A549 (cell line): ENCODE measurements at regions not wholly inside any gene's neighbourhood (a gene's known extent, or its start where the extent isn't known, plus 50 kb on each side); places are given as distances from the start of the nearest gene placed in this dataset.

ENCODE experiments used
- BHLHE40 ChIP-seq: IDR thresholded peaks from 2 replicates; pipeline ENCODE4 v1.6.1; 2012; ENCODE audit warnings: low read depth, low read length, inconsistent platforms
- CBX8 ChIP-seq: fragments of 200-600 bp; sonication (generic); IDR thresholded peaks from 2 replicates; pipeline ENCODE4 v1.6.1; 2016
- CHD2 ChIP-seq: fragments of 150-350 bp; IDR thresholded peaks from 2 replicates; pipeline ENCODE4 v1.6.1; 2014; ENCODE audit warnings: low read length; ENCODE audit not compliant: partially characterized antibody
- EP300 ChIP-seq, 2 experiments: fragments of >200 bp; sonication (Bioruptor Twin); formaldehyde crosslinking; IDR thresholded peaks; 2 replicates in 1 of 2; 3 replicates in 1 of 2; pipeline ENCODE4 v1.6.1; 2016 to 2017
- HOXA7 ChIP-seq: fragments of 250-450 bp; sonication (Bioruptor Pico); IDR thresholded peaks from 2 replicates; pipeline ENCODE4 v1.5.0; 2020; ENCODE audit warnings: mild to moderate bottlenecking, moderate library complexity
- JUN ChIP-seq, 2 experiments: fragments of >200 bp; sonication (Bioruptor Twin); formaldehyde crosslinking; IDR thresholded peaks; 2 replicates in 1 of 2; 3 replicates in 1 of 2; pipeline ENCODE4 v1.6.1; 2016 to 2017
- NPAS2 ChIP-seq: fragments of 250-450 bp; sonication (Bioruptor Pico); IDR thresholded peaks from 2 replicates; pipeline ENCODE4 v1.8.0; 2022; ENCODE audit warnings: mild to moderate bottlenecking, moderate library complexity, borderline replicate concordance
- POLR2A ChIP-seq: IDR thresholded peaks from 2 replicates; pipeline ENCODE4 v1.6.1; 2012; ENCODE audit warnings: mild to moderate bottlenecking, low read length
- RCOR1 ChIP-seq: fragments of 150-350 bp; IDR thresholded peaks from 2 replicates; pipeline ENCODE4 v1.6.1; 2014; ENCODE audit warnings: antibody characterized with exemption, low read length, low read depth
- RFX5 ChIP-seq: fragments of 450-650 bp; IDR thresholded peaks from 2 replicates; pipeline ENCODE4 v1.7.1; 2014; ENCODE audit warnings: antibody characterized with exemption, mild to moderate bottlenecking, moderate library complexity
- ZNF302 ChIP-seq: fragments of 250-450 bp; sonication (Bioruptor Pico); IDR thresholded peaks from 2 replicates; pipeline ENCODE4 v1.9.0; 2021; ENCODE audit warnings: inconsistent platforms, mild to moderate bottlenecking, moderate library complexity
- TF ChIP-seq, protein P1 (sequence below): fragments of >200 bp; sonication (Bioruptor Twin); formaldehyde crosslinking; IDR thresholded peaks from 3 replicates; pipeline ENCODE4 v1.5.1; 2016
- TF ChIP-seq, protein P2 (sequence below): fragments of 200-600 bp; sonication (generic); IDR thresholded peaks from 2 replicates; pipeline ENCODE4 v1.6.1; 2016; ENCODE audit warnings: antibody characterized with exemption, mild to moderate bottlenecking, moderate library complexity
- TF ChIP-seq, protein P3 (sequence below): IDR thresholded peaks from 2 replicates; pipeline ENCODE4 v1.6.1; 2012

DNA sequence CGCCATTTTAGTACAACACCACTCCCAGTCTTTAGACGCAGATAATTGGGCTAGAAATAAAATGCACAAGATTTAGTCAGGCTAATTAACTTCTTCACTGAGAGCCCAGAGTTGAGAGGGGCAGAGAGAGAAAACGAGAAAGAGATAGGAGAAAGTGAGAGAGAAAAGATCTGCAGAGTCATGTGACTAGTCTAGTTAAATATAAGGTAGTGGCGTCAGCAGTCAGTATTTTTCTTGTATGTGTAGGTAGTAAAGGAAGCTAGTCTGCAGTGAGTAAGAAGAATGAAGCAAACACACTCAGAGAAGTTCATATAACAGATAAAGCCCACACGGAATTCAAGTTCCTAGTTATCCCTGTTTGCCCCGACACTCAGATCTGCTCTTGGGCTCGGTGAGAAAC, 392.6 kb upstream of the ERCC4 start:
- TF ChIP-seq, protein P1, sequence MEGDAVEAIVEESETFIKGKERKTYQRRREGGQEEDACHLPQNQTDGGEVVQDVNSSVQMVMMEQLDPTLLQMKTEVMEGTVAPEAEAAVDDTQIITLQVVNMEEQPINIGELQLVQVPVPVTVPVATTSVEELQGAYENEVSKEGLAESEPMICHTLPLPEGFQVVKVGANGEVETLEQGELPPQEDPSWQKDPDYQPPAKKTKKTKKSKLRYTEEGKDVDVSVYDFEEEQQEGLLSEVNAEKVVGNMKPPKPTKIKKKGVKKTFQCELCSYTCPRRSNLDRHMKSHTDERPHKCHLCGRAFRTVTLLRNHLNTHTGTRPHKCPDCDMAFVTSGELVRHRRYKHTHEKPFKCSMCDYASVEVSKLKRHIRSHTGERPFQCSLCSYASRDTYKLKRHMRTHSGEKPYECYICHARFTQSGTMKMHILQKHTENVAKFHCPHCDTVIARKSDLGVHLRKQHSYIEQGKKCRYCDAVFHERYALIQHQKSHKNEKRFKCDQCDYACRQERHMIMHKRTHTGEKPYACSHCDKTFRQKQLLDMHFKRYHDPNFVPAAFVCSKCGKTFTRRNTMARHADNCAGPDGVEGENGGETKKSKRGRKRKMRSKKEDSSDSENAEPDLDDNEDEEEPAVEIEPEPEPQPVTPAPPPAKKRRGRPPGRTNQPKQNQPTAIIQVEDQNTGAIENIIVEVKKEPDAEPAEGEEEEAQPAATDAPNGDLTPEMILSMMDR = no peak
- TF ChIP-seq POLR2A (no peak), NPAS2 (CRISPR knock-in tag) (no peak), EP300 (IDR thresholded peaks at IDR 0.05) (no peak), HOXA7 (no peak), ZNF302 (no peak), CBX8 (no peak), RCOR1 (no peak), BHLHE40 (no peak), RFX5 (no peak), JUN (IDR thresholded peaks at IDR 0.05) (no peak), CHD2 (no peak)
- TF ChIP-seq, protein P2, sequence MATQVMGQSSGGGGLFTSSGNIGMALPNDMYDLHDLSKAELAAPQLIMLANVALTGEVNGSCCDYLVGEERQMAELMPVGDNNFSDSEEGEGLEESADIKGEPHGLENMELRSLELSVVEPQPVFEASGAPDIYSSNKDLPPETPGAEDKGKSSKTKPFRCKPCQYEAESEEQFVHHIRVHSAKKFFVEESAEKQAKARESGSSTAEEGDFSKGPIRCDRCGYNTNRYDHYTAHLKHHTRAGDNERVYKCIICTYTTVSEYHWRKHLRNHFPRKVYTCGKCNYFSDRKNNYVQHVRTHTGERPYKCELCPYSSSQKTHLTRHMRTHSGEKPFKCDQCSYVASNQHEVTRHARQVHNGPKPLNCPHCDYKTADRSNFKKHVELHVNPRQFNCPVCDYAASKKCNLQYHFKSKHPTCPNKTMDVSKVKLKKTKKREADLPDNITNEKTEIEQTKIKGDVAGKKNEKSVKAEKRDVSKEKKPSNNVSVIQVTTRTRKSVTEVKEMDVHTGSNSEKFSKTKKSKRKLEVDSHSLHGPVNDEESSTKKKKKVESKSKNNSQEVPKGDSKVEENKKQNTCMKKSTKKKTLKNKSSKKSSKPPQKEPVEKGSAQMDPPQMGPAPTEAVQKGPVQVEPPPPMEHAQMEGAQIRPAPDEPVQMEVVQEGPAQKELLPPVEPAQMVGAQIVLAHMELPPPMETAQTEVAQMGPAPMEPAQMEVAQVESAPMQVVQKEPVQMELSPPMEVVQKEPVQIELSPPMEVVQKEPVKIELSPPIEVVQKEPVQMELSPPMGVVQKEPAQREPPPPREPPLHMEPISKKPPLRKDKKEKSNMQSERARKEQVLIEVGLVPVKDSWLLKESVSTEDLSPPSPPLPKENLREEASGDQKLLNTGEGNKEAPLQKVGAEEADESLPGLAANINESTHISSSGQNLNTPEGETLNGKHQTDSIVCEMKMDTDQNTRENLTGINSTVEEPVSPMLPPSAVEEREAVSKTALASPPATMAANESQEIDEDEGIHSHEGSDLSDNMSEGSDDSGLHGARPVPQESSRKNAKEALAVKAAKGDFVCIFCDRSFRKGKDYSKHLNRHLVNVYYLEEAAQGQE = no peak
- TF ChIP-seq, protein P3, sequence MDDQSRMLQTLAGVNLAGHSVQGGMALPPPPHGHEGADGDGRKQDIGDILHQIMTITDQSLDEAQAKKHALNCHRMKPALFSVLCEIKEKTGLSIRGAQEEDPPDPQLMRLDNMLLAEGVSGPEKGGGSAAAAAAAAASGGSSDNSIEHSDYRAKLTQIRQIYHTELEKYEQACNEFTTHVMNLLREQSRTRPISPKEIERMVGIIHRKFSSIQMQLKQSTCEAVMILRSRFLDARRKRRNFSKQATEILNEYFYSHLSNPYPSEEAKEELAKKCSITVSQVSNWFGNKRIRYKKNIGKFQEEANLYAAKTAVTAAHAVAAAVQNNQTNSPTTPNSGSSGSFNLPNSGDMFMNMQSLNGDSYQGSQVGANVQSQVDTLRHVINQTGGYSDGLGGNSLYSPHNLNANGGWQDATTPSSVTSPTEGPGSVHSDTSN = no peak
